Fibroblast of lung (primary cell): ENCODE measurements at regions not wholly inside any gene's neighbourhood (a gene's known extent, or its start where the extent isn't known, plus 50 kb on each side); places are given as distances from the start of the nearest gene placed in this dataset.

Experiments
- DNase-seq, 2 donors: peaks; one replicate each; pipeline versions ENCODE4 v3.0.0 to v3.0.0-alpha.2; 2010; ENCODE audit warnings: low read depth in 2 of 2
- H2AFZ ChIP-seq: 2 replicates; pipeline ENCODE4 v1.5.1; 2012; ENCODE audit warnings: low read length, control low read depth, inconsistent platforms
- H3K27ac ChIP-seq: 2 replicates; pipeline ENCODE4 v1.5.1; 2011; ENCODE audit warnings: low read length, control low read depth; ENCODE audit not compliant: insufficient read depth
- H3K27me3 ChIP-seq: 2 replicates; pipeline ENCODE4 v1.5.1; 2011; ENCODE audit warnings: mild to moderate bottlenecking, low read length; ENCODE audit not compliant: control insufficient read depth, insufficient read depth
- H3K36me3 ChIP-seq: 2 replicates; pipeline ENCODE4 v1.5.1; 2011; ENCODE audit warnings: low read length; ENCODE audit not compliant: control insufficient read depth, insufficient read depth
- H3K4me1 ChIP-seq: 2 replicates; pipeline ENCODE4 v1.5.1; 2011; ENCODE audit warnings: low read length; ENCODE audit not compliant: control insufficient read depth, insufficient read depth; ENCODE audit errors: extremely low read depth
- H3K4me2 ChIP-seq: 2 replicates; pipeline ENCODE4 v1.5.1; 2011; ENCODE audit warnings: low read length, control low read depth; ENCODE audit not compliant: insufficient read depth; ENCODE audit errors: extremely low read depth
- H3K4me3 ChIP-seq, 4 experiments: fragments of 200-600 bp in 1 of 4; sonication (generic) in 1 of 4; replicated peaks in 1 of 4; 2 replicates each; pipeline ENCODE4 v1.5.1; 2011 to 2016; ENCODE audit warnings: low read length in 4 of 4, low read depth in 3 of 4, mild to moderate bottlenecking in 3 of 4, control low read depth in 2 of 4, inconsistent platforms in 1 of 4, mixed read lengths in 1 of 4; ENCODE audit not compliant: insufficient read depth in 1 of 4; ENCODE audit errors: control extremely low read depth in 1 of 4
- H3K79me2 ChIP-seq: 2 replicates; pipeline ENCODE4 v1.5.1; 2012; ENCODE audit warnings: mild to moderate bottlenecking, low read length, inconsistent platforms; ENCODE audit not compliant: control insufficient read depth, insufficient read depth
- H3K9ac ChIP-seq: 2 replicates; pipeline ENCODE4 v1.5.1; 2011; ENCODE audit warnings: mild to moderate bottlenecking, low read length, control low read depth; ENCODE audit not compliant: insufficient read depth
- H3K9me3 ChIP-seq: 2 replicates; pipeline ENCODE4 v1.5.1; 2012; ENCODE audit warnings: low read depth, low read length; ENCODE audit not compliant: control insufficient read depth, insufficient read depth
- H4K20me1 ChIP-seq: 2 replicates; pipeline ENCODE4 v1.5.1; 2011; ENCODE audit warnings: low read length; ENCODE audit not compliant: control insufficient read depth, insufficient read depth; ENCODE audit errors: extremely low read depth
- CTCF ChIP-seq, 2 donors: IDR thresholded peaks in 1 of 2; conservative IDR thresholded peaks in 1 of 2; 1 replicate in 1 of 2; 2 replicates in 1 of 2; pipeline ENCODE4 v1.5.1; 2011 to 2012; ENCODE audit warnings: low read length in 2 of 2, control low read depth in 1 of 2, inconsistent platforms in 1 of 2, low read depth in 1 of 2, mild to moderate bottlenecking in 1 of 2
- EZH2 ChIP-seq: IDR thresholded peaks from 2 replicates; pipeline ENCODE4 v1.5.1; 2012; ENCODE audit warnings: low read length, control low read depth, mild to moderate bottlenecking; ENCODE audit errors: missing control alignments

GRCh38 chr5:106200971-106201370, 1469.8 kb downstream of the EFNA5 start:
- no peaks in the 10 kb centered on the region for H3K36me3 ChIP-seq
- no peaks in the 10 kb centered on the region for H3K27me3 ChIP-seq
- TF ChIP-seq CTCF (conservative IDR thresholded peaks at IDR 0.05 in 1 of 2, IDR thresholded peaks at IDR 0.05 in 1 of 2; ENCODE audit: low read depth in 1 of 2, low read length in 2 of 2) (no peak), EZH2 (no peak)
- H3K9ac ChIP-seq: no peak overlapping the region
- H3K4me1 ChIP-seq: no peaks in the 10 kb centered on the region
- H3K4me3 ChIP-seq: no peak overlapping the region
- no peaks in the 10 kb centered on the region for H3K9me3 ChIP-seq
- H3K79me2 ChIP-seq: no peaks in the 10 kb centered on the region
- no peaks in the 10 kb centered on the region for H4K20me1 ChIP-seq
- DNase-seq: no peak
- H3K27ac ChIP-seq: no peak overlapping the region
- H3K4me2 ChIP-seq: no peak overlapping the region
- no peak overlapping the region for H2AFZ ChIP-seq

DNA sequence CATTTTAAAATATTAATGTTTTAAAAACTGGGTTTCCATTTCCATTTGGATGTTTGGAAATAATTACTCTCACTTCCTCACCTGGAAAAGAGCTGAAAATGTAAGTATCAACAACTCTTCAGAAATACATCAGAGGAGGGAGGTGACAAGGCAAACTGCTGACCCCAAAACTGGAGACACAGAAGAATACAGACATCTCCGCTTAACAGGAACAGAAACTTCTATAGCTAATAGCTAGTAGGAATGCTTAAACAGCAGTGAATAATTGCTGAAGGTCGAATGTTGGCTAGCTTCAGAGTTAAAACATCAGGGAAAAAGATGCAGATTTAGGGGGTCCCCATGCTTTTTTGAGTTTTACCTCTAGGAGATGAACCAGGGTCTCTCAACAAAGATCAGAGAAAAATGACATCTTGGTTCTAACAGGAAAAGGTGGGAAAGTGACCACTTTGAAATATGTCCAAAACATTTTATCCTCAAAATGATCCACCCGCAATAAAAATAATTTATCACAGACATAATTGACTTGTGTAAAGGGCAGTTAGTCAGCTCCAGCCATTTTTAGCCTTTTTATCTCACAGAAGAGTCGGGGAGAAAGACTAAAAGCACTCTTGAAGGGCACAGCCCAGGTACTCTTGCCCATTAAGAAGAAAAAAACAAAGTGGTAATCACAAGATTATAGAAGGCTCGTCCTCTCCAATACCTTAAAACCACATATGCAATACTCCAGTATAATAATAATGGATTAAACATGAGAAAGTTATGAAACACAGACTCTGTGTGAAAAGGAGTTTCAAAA, 1474.9 kb downstream of the EFNA5 start:
- Histone ChIP-seq H2AFZ (no peak overlapping the region), H3K4me1 (no peaks in the 10 kb centered on the region), H3K36me3 (no peaks in the 10 kb centered on the region), H3K4me2 (no peak overlapping the region), H3K9ac (no peak overlapping the region), H3K27ac (no peak overlapping the region), H3K9me3 (no peaks in the 10 kb centered on the region), H3K27me3 (no peaks in the 10 kb centered on the region), H4K20me1 (no peaks in the 10 kb centered on the region), H3K79me2 (no peaks in the 10 kb centered on the region), H3K4me3 (no peak overlapping the region)
- TF ChIP-seq EZH2: no peak
- no peak for TF ChIP-seq CTCF (conservative IDR thresholded peaks at IDR 0.05 in 1 of 2, IDR thresholded peaks at IDR 0.05 in 1 of 2; ENCODE audit: low read depth in 1 of 2, low read length in 2 of 2)
- no peak for DNase-seq

- H3K9me3 ChIP-seq: no peaks in the 10 kb centered on the region
- H3K4me2 ChIP-seq: no peak overlapping the region
- no peak overlapping the region for H2AFZ ChIP-seq
- H3K9ac ChIP-seq: no peak overlapping the region
- H3K4me1 ChIP-seq: no peaks in the 10 kb centered on the region
- no peaks in the 10 kb centered on the region for H3K79me2 ChIP-seq
- H3K27me3 ChIP-seq: no peaks in the 10 kb centered on the region
- no peak overlapping the region for H3K27ac ChIP-seq
- H3K36me3 ChIP-seq: no peaks in the 10 kb centered on the region
- no peaks in the 10 kb centered on the region for H4K20me1 ChIP-seq
- TF ChIP-seq EZH2 (no peak), CTCF (conservative IDR thresholded peaks at IDR 0.05 in 1 of 2, IDR thresholded peaks at IDR 0.05 in 1 of 2; ENCODE audit: low read depth in 1 of 2, low read length in 2 of 2) (no peak)
- no peak for DNase-seq
- no peak overlapping the region for H3K4me3 ChIP-seq
Observed at GRCh38 chr5:106189121-106189809, 1481.5 kb downstream of the EFNA5 start.
